Psoas muscle (tissue), 7 donors: ENCODE measurements at regions not wholly inside any gene's neighbourhood (a gene's known extent, or its start where the extent isn't known, plus 50 kb on each side); places are given as distances from the start of the nearest gene placed in this dataset.

Source experiments
- ATAC-seq, 4 donors: fragments of 200-7000 bp; cut with Tn5 transposase; one replicate each; pipeline ENCODE4 v1.9.1; 2020; ENCODE audit warnings: moderate library complexity in 3 of 4, mild to moderate bottlenecking in 2 of 4
- DNase-seq, 2 donors: peaks; one replicate each; pipeline ENCODE4 v3.0.0-alpha.2; 2020
- H3K27ac ChIP-seq: fragments of 200-600 bp; one replicate; pipeline ENCODE4 v1.8.0; 2022
- H3K27me3 ChIP-seq, 3 donors: fragments of 200-600 bp in 1 of 3; one replicate each; pipeline versions ENCODE4 v1.6.1 to v1.8.0; 2013 to 2022; ENCODE audit warnings: low read length in 2 of 3, mild to moderate bottlenecking in 2 of 3, moderate library complexity in 1 of 3; ENCODE audit not compliant: insufficient read depth in 3 of 3
- H3K36me3 ChIP-seq, 2 donors: fragments of 200-600 bp in 1 of 2; one replicate each; pipeline versions ENCODE4 v1.6.1 to v1.8.0; 2013 to 2022; ENCODE audit warnings: low read depth in 1 of 2, mild to moderate bottlenecking in 1 of 2, moderate library complexity in 1 of 2; ENCODE audit not compliant: insufficient read depth in 1 of 2
- H3K4me1 ChIP-seq: fragments of 200-600 bp; one replicate; pipeline ENCODE4 v1.8.0; 2022
- H3K4me3 ChIP-seq: fragments of 200-600 bp; one replicate; pipeline ENCODE4 v1.8.0; 2022; ENCODE audit warnings: mild to moderate bottlenecking
- H3K9me3 ChIP-seq: fragments of 200-600 bp; one replicate; pipeline ENCODE4 v1.8.0; 2022
- CTCF ChIP-seq: fragments of 200-600 bp; IDR thresholded peaks from one replicate; pipeline ENCODE4 v1.8.0; 2022; ENCODE audit warnings: antibody characterized with exemption
- WGBS, 3 donors: extraction: QIAGEN DNeasy Blood & Tissue Kit; methylation state at CpG; one replicate each; pipeline versions ENCODE4 v1.1.6 to v1.1.7; 2013; 5-methylcytosine and 5-hydroxymethylcytosine counted together
- intact Hi-C, 2 donors: fragments of 100-400 bp; cut with DNase I; formaldehyde crosslinking; loops; one replicate each; pipeline versions ENCODE4 v1.11.0 to v1.14.2; 2022
- donor health status: healthy with polysubstance abuse.
- donor health status: DM: no; HTN: no; CAD: no; lungs with moderate emphysema.
- donor health status: Bipolar disorder and iron deficiency.
- donor health status: healthy.
- donor health status: DM: yes; HTN: yes; CAD: no.
- donor health status: DM: no; HTN: no; CAD: no.
- donor health status: DM: yes; HTN: yes; CAD: no.

- no peaks in the 10 kb centered on the region for H3K36me3 ChIP-seq
- DNase-seq = no peak
- no peak overlapping the region for H3K4me3 ChIP-seq
- no peaks in the 10 kb centered on the region for H3K9me3 ChIP-seq
- ATAC-seq = no peak
- no peaks in the 10 kb centered on the region for H3K27me3 ChIP-seq
- no peaks in the 10 kb centered on the region for H3K4me1 ChIP-seq
- intact Hi-C loops = no loop called here
- no peak for TF ChIP-seq CTCF
- H3K27ac ChIP-seq = no peak overlapping the region
- 95 to 97% (median 97%) methylated on average over 9 of the region's 9 CpGs for WGBS, 3 donors
These were observed 402.4 kb upstream of the ID2 start for GRCh38 chr2:8279506-8279905.

GRCh38 chr2:8281234-8281633 is 400.6 kb upstream of the ID2 start:
- H3K9me3 ChIP-seq = no peaks in the 10 kb centered on the region
- H3K36me3 ChIP-seq = no peaks in the 10 kb centered on the region
- ATAC-seq = no peak
- no peak overlapping the region for H3K27ac ChIP-seq
- 90 to 95% (median 93%) methylated on average over 4 of the region's 4 CpGs for WGBS, 3 donors
- H3K27me3 ChIP-seq = no peaks in the 10 kb centered on the region
- no peak for TF ChIP-seq CTCF
- no peak for DNase-seq
- H3K4me1 ChIP-seq = no peaks in the 10 kb centered on the region
- intact Hi-C loops = no loop called here
- H3K4me3 ChIP-seq = no peak overlapping the region

GRCh38 chr2:8281950-8282857 is 399.7 kb upstream of the ID2 start:
- Histone ChIP-seq H3K27me3 (no peaks in the 10 kb centered on the region), H3K9me3 (no peaks in the 10 kb centered on the region), H3K4me1 (no peaks in the 10 kb centered on the region), H3K27ac (no peak overlapping the region), H3K4me3 (no peak overlapping the region), H3K36me3 (no peaks in the 10 kb centered on the region)
- no peak for DNase-seq
- intact Hi-C loops = no loop called here
- no peak for TF ChIP-seq CTCF
- 85 to 88% (median 86%) methylated on average over 25 of the region's 25 CpGs for WGBS, 3 donors
- no peak for ATAC-seq

GRCh38 chr2:8282858-8283252 is 399.0 kb upstream of the ID2 start:
- H3K4me1 ChIP-seq = no peaks in the 10 kb centered on the region
- intact Hi-C loops = no loop called here
- H3K27ac ChIP-seq = no peak overlapping the region
- ATAC-seq (no peak), DNase-seq (no peak)
- H3K27me3 ChIP-seq = no peaks in the 10 kb centered on the region
- H3K36me3 ChIP-seq = no peaks in the 10 kb centered on the region
- no peak overlapping the region for H3K4me3 ChIP-seq
- 91 to 95% (median 93%) methylated on average over 13 of the region's 13 CpGs for WGBS, 3 donors
- TF ChIP-seq CTCF = no peak
- H3K9me3 ChIP-seq = no peaks in the 10 kb centered on the region

GRCh38 chr2:8285081-8285480 is 396.8 kb upstream of the ID2 start:
- no peaks in the 10 kb centered on the region for H3K9me3 ChIP-seq
- DNase-seq (no peak), ATAC-seq (no peak)
- no peak for TF ChIP-seq CTCF
- no peak overlapping the region for H3K4me3 ChIP-seq
- no peaks in the 10 kb centered on the region for H3K4me1 ChIP-seq
- intact Hi-C loops = no loop called here
- WGBS, 3 donors = 56 to 61% (median 58%) methylated on average over 3 of the region's 3 CpGs
- H3K27ac ChIP-seq = no peak overlapping the region
- H3K27me3 ChIP-seq = no peaks in the 10 kb centered on the region
- no peaks in the 10 kb centered on the region for H3K36me3 ChIP-seq
